NB4 (cell line): ENCODE measurements at regions not wholly inside any gene's neighbourhood (a gene's known extent, or its start where the extent isn't known, plus 50 kb on each side); places are given as distances from the start of the nearest gene placed in this dataset.

Source experiments
- DNase-seq: peaks from one replicate; pipeline ENCODE4 v3.0.0; 2010; ENCODE audit warnings: low read depth
- H3K4me3 ChIP-seq: one replicate; pipeline ENCODE4 v1.5.1; 2011; ENCODE audit warnings: mild to moderate bottlenecking, low read depth, low read length, moderate library complexity
- MYC ChIP-seq: IDR thresholded peaks from 2 replicates; pipeline ENCODE4 v1.6.1; 2011; ENCODE audit warnings: low read depth, low read length
- POLR2A ChIP-seq: IDR thresholded peaks from 2 replicates; pipeline ENCODE4 v1.6.1; 2011; ENCODE audit warnings: mild to moderate bottlenecking; ENCODE audit not compliant: insufficient read length; ENCODE audit errors: extremely low read depth
- TF ChIP-seq, protein P1 (sequence below): IDR thresholded peaks from 2 replicates; pipeline ENCODE4 v1.6.1; 2011; ENCODE audit warnings: low read depth, low read length
- TF ChIP-seq, protein P2 (sequence below): IDR thresholded peaks from one replicate; pipeline ENCODE4 v1.5.1; 2012; ENCODE audit warnings: low read depth, low read length

DNA sequence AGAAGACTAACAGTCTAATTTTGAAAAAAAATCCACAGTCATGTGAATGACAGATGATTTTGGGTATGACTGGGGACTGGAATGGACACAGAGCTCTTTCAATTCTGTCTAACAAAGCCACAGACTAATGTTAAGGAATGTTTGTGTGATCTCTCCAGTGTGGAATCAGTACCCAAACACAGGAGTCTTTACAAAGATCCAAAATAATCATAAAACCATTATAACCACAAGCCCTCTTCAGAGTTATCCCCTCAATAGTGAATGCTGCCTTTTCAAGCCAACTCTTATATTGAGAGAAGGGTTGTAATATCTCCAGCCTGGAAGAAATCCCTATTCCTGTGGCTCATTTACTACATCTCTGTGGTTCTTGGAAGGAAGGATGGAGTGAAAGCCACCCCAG, 552.0 kb upstream of the CLINT1 start:
- TF ChIP-seq, protein P1, sequence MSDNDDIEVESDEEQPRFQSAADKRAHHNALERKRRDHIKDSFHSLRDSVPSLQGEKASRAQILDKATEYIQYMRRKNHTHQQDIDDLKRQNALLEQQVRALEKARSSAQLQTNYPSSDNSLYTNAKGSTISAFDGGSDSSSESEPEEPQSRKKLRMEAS: no peak
- TF ChIP-seq, protein P2, sequence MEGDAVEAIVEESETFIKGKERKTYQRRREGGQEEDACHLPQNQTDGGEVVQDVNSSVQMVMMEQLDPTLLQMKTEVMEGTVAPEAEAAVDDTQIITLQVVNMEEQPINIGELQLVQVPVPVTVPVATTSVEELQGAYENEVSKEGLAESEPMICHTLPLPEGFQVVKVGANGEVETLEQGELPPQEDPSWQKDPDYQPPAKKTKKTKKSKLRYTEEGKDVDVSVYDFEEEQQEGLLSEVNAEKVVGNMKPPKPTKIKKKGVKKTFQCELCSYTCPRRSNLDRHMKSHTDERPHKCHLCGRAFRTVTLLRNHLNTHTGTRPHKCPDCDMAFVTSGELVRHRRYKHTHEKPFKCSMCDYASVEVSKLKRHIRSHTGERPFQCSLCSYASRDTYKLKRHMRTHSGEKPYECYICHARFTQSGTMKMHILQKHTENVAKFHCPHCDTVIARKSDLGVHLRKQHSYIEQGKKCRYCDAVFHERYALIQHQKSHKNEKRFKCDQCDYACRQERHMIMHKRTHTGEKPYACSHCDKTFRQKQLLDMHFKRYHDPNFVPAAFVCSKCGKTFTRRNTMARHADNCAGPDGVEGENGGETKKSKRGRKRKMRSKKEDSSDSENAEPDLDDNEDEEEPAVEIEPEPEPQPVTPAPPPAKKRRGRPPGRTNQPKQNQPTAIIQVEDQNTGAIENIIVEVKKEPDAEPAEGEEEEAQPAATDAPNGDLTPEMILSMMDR: no peak
- DNase-seq: no peak
- H3K4me3 ChIP-seq: no peak overlapping the region

DNA sequence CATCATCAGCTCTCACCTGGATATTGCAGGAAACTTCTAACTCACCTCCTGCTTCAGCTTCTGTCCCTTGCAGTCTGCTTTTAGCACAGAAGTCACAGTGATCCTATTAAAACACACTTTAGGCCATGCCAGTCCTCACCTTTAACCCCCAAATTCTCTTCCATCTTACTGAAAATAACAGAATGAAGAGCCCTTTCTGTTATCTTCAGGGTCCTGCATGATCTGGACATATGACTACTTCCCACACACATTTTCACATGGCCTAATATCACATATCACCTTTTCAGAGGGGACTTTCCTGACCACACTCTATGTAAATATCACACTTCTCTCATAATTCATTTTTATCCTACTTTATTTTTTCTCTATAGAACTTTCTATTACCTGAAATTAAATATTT, 550.6 kb upstream of the CLINT1 start:
- no peak overlapping the region for H3K4me3 ChIP-seq
- no peak for TF ChIP-seq POLR2A
- no peak for DNase-seq

DNA sequence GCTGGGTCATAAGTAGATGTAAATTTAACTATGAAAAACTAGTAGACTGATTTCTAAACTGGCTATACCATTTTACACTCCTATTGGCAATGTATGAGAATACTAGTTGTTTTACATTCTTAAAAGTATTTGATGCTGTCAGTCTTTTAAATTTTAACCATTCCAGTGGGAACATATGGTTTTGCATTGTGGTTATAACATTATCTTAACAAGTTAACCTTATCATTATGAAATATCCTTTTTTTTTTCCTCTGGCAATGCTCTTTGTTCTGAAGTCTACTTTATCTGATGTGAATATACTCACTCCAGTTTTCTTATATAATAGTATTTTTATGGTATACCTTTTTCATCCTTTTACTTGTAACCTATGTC, 548.9 kb upstream of the CLINT1 start:
- H3K4me3 ChIP-seq: no peak overlapping the region
- no peak for TF ChIP-seq POLR2A
- TF ChIP-seq, protein P2: no peak
- TF ChIP-seq, protein P1: no peak
- TF ChIP-seq MYC: no peak
- no peak for DNase-seq

DNA sequence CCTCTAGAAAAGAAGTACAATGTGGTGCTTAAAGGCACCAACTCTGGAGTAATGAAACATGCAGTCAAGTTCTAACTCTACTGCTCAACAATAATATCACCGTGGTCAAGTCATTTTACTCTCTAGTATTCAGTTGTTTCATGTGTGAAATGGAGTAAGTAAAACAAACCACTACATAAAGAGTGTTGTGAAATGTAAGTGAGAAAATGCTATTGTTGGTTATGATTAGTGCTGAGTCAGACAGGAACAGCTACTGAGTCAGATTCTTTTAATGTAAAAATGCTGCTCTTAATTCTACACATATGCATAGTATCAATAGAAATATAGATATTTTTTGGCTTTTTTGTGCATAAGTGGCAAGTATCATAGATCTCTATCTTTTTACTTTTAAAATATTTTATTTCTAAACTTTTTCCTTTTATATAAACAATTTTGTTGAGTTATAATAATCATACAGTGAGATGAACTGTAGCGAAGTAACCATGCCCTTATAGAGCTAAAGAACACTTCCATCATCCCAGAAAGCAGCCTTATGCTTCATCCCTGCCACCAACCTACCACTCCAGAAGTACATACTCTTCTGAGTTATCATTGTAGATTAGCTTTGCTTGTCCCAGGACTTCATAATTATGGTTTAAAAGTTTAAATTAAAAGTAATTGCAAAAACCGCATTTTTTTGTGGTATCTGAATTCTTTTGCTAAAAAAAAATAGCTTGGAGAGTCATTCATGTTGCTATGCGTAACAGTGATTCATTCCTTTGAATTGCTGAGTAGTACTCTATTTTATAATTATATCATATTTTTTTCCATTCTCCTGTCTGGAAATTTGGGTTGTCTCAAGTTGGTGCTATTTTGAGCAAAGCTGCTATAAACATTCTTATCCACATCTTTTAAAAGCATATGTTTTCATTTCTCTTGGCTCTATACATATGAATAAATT, 548.2 kb upstream of the CLINT1 start:
- no peak overlapping the region for H3K4me3 ChIP-seq
- TF ChIP-seq MYC: no peak
- TF ChIP-seq, protein P1: no peak
- no peak for TF ChIP-seq POLR2A
- TF ChIP-seq, protein P2: no peak
- peak; percentile 67 for DNase-seq

DNA sequence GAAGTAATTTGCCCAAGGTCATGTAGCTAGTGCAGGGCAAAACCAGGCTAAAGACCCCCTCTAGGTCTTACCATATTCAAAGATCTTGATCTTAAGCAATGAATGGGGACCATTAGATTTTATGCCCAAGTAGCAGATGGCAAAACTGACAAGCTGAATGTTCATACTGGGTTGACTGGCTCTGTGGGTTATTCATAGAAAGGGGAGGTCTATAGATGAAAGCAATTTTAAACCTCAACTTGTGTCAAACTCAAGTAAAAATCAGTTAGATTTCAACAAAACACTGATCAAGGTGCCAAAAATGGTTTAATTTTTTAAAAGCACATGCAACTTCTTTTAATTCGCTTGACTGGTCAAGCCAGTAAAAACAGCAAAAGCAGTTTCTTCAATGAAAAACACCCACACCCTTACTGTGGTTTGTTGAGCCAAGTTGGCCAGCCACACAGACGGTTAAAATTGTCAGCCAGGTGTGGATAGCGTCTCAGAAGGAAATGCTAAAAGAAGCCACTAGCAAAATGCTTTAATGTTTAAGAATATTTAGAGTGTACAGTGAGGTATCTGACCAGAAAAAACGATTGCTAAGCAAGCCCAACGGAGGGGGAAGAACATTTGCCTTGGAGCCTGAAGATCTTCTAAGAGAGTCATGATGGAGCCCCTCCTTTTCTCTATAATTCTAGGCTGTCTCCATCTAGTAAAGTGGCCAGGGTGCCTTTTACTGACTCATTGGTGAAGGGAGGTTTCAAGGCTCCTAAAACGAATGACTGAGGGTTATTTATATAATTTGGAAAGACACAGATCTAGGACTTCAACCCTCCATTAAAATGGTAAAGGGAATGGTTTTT, 539.6 kb upstream of the CLINT1 start:
- H3K4me3 ChIP-seq: no peak overlapping the region
- TF ChIP-seq, protein P2: no peak
- TF ChIP-seq POLR2A (no peak), MYC (no peak)
- TF ChIP-seq, protein P1: no peak
- no peak for DNase-seq

DNA sequence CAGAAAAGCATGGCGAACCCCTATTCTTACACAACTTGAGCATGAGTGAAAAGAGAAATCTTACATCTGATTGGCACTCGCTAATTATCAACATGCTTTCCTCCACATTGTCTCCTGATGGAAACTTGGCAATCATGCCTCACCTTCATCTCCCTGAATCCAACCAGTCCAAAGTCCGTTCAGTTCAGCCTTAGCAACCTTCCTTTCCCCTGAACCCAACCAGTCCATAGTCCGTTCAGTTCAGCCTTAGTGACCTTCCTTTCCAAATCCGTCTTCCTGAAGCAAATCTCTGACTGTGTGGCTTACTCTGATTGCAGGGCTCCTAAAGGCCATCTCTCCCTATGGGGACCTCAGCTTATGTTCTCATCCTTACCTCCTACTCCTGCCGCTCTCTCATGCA, 538.3 kb upstream of the CLINT1 start:
- TF ChIP-seq POLR2A: no peak
- no peak for TF ChIP-seq MYC
- TF ChIP-seq, protein P1: no peak
- TF ChIP-seq, protein P2: no peak
- H3K4me3 ChIP-seq: no peak overlapping the region
- no peak for DNase-seq
